Stimulated activated memory B cell treated with anti-CD40 and anti-IgM and Interleukin-4, amounts not matched to agents 10 μg/mL and 1 μg/mL and 100 μg/mL, for 72 hours (primary cell): ENCODE measurements at regions not wholly inside any gene's neighbourhood (a gene's known extent, or its start where the extent isn't known, plus 50 kb on each side); places are given as distances from the start of the nearest gene placed in this dataset.
A peak's percentile ranks its signal among the peaks of the same experiment; 100 is the strongest.

Source experiments
- ATAC-seq: fragments of 150-1000 bp; cut with Tn5 transposase; 2 replicates; pipeline ENCODE4 v1.10.0; 2021
- H3K27ac Mint-ChIP-seq: one replicate; pipeline ENCODE4 v1.8.0; 2022; ENCODE audit warnings: mild to moderate bottlenecking, mixed read lengths
- H3K27me3 Mint-ChIP-seq: one replicate; pipeline ENCODE4 v1.8.0; 2022; ENCODE audit warnings: mixed read lengths
- H3K36me3 Mint-ChIP-seq: one replicate; pipeline ENCODE4 v1.8.0; 2022; ENCODE audit warnings: mixed read lengths
- H3K4me1 Mint-ChIP-seq: one replicate; pipeline ENCODE4 v1.8.0; 2022; ENCODE audit warnings: mixed read lengths
- H3K4me3 Mint-ChIP-seq: one replicate; pipeline ENCODE4 v1.8.0; 2022; ENCODE audit warnings: mild to moderate bottlenecking, moderate library complexity, mixed read lengths
- H3K9me3 Mint-ChIP-seq: one replicate; pipeline ENCODE4 v1.8.0; 2022; ENCODE audit warnings: mixed read lengths

DNA sequence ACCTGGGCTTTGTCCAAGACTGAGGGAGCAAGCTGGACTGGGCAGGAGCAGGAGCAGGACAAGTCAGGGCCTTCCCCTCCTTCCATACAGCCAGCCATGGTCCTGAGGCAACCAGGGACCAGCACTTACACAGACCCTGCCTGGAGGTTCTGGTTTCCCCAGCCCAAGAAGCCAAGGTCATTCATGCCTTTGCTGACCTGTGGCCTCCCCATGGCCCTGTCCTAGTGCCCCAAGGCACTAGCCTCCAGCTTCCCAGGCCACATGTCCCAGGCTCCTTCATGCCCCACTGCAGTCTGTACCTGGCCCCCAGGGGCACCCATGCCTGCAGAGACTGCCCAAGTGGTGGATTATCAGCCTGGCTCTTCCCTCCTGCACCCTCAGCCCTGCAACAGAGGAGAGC, 243.9 kb downstream of the TOMM20 start:
- Mint-ChIP-seq H3K4me1 (peaks cover 77% of the 10 kb centered on the region), H3K4me3 (no peak overlapping the region), H3K27me3 (no peaks in the 10 kb centered on the region), H3K9me3 (peaks cover 6% of the 10 kb centered on the region), H3K36me3 (no peaks in the 10 kb centered on the region), H3K27ac (peak overlapping the region; percentile 95)
- no peak for ATAC-seq

DNA sequence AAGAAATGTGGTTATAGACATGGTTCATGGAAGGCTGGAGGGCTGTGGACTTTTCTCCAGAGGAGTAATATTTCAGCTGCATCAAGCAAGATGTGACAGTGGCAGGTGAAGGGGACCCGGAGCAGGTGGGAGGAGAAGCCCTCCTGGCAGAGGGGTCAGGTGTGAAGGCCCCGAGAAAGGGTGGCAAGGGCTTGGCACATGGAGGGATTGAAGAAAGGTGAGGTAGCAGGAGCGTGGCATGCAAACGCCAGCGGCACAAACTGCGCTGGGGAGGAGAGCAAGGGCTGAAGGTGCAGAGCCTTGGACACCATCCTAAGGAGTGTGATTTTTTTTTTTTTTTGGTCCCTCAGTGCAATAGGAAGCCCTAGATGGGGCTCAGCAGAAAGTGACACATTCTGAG, 244.6 kb downstream of the TOMM20 start:
- no peak overlapping the region for H3K4me3 Mint-ChIP-seq
- H3K4me1 Mint-ChIP-seq: peaks cover 84% of the 10 kb centered on the region
- no peaks in the 10 kb centered on the region for H3K27me3 Mint-ChIP-seq
- peaks cover 6% of the 10 kb centered on the region for H3K9me3 Mint-ChIP-seq
- ATAC-seq: no peak
- no peaks in the 10 kb centered on the region for H3K36me3 Mint-ChIP-seq
- peak overlapping the region; percentile 95 for H3K27ac Mint-ChIP-seq

DNA sequence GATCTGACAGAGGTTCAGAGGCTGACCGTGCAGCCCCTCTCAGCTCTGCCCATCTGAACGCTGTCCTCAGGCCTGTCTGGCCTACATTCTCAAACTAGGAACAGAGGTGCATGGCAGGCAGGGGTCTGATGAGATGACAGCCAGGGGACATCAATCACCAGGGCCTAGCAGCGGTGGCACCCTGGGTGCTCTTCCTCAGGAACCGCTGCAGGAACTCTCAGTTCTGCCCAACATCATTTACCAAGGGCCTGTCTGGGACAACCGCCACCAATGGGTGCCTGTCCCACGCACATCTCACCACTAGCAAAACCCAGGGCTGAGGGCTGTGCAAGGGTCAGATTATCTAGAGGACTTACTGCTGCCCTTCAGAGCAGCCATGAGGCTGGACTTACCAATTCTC, 245.7 kb downstream of the TOMM20 start:
- no peak for ATAC-seq
- H3K9me3 Mint-ChIP-seq: no peaks in the 10 kb centered on the region
- peaks cover 86% of the 10 kb centered on the region for H3K4me1 Mint-ChIP-seq
- peak overlapping the region; percentile 3 for H3K4me3 Mint-ChIP-seq
- no peaks in the 10 kb centered on the region for H3K27me3 Mint-ChIP-seq
- peak overlapping the region; percentile 95 for H3K27ac Mint-ChIP-seq
- no peaks in the 10 kb centered on the region for H3K36me3 Mint-ChIP-seq

GRCh38 chr1:234881893-234882771, 246.5 kb downstream of the TOMM20 start:
- ATAC-seq: peak; percentile 90
- H3K4me3 Mint-ChIP-seq: peak overlapping the region; percentile 48
- H3K4me1 Mint-ChIP-seq: peaks cover 87% of the 10 kb centered on the region
- H3K27ac Mint-ChIP-seq: peak overlapping the region; percentile 95
- H3K36me3 Mint-ChIP-seq: no peaks in the 10 kb centered on the region
- H3K9me3 Mint-ChIP-seq: no peaks in the 10 kb centered on the region
- H3K27me3 Mint-ChIP-seq: no peaks in the 10 kb centered on the region

- H3K9me3 Mint-ChIP-seq: no peaks in the 10 kb centered on the region
- peaks cover 84% of the 10 kb centered on the region for H3K4me1 Mint-ChIP-seq
- H3K36me3 Mint-ChIP-seq: no peaks in the 10 kb centered on the region
- no peak overlapping the region for H3K4me3 Mint-ChIP-seq
- ATAC-seq: no peak
- no peaks in the 10 kb centered on the region for H3K27me3 Mint-ChIP-seq
- peak overlapping the region; percentile 95 for H3K27ac Mint-ChIP-seq
Observed at GRCh38 chr1:234879147-234880080, 249.2 kb downstream of the TOMM20 start.

DNA sequence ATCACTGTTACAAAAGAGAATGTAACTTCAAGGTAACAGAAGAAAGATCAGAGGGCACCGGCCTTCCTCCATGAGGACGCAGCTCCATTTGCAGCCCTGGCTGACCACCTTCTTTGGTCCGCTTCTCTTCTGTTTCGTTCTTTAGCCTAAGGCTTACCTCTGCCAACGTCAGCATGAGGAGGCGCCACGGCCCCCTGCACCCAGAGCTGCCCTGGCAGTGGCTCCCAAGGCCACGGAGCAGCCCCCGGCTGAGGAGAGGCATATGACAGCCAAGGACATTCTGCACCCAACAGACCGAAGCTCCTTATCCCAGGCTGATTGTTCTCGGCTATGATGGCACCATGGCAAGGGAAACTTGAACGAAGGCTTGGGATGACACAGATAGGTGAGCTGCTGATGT, 250.3 kb downstream of the TOMM20 start:
- no peak for ATAC-seq
- Mint-ChIP-seq H3K27me3 (no peaks in the 10 kb centered on the region), H3K27ac (peak overlapping the region; percentile 88), H3K9me3 (no peaks in the 10 kb centered on the region), H3K36me3 (no peaks in the 10 kb centered on the region), H3K4me1 (peaks cover 72% of the 10 kb centered on the region), H3K4me3 (no peak overlapping the region)

DNA sequence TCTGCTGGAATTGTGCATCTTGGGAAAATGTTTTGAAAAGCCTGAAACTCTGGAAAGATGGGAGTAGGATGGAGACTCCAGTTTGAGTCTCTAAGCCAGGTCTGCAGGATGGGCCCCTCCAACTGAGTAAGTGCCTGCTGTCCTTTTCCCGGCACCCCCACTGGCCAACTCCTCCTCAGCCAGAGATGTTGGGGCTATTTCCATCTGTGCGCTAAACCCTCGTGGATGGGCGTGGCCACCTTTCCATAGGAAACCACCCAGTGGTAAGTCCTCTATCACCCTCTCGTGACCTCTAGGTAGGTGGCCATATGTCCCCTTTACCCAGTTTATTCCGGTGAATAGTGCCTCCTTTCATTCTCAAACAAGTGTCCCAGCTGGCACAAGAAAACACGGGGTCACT, 250.9 kb downstream of the TOMM20 start:
- Mint-ChIP-seq H3K4me3 (no peak overlapping the region), H3K27ac (peak overlapping the region; percentile 88), H3K36me3 (no peaks in the 10 kb centered on the region), H3K4me1 (peaks cover 67% of the 10 kb centered on the region), H3K27me3 (no peaks in the 10 kb centered on the region), H3K9me3 (no peaks in the 10 kb centered on the region)
- no peak for ATAC-seq

- peak; percentile 80 for ATAC-seq
- peaks cover 52% of the 10 kb centered on the region for H3K4me1 Mint-ChIP-seq
- H3K4me3 Mint-ChIP-seq: no peak overlapping the region
- no peaks in the 10 kb centered on the region for H3K9me3 Mint-ChIP-seq
- H3K27ac Mint-ChIP-seq: peak overlapping the region; percentile 88
- H3K27me3 Mint-ChIP-seq: no peaks in the 10 kb centered on the region
- H3K36me3 Mint-ChIP-seq: no peaks in the 10 kb centered on the region
Observed at GRCh38 chr1:234875953-234876855, 252.4 kb downstream of the TOMM20 start.

DNA sequence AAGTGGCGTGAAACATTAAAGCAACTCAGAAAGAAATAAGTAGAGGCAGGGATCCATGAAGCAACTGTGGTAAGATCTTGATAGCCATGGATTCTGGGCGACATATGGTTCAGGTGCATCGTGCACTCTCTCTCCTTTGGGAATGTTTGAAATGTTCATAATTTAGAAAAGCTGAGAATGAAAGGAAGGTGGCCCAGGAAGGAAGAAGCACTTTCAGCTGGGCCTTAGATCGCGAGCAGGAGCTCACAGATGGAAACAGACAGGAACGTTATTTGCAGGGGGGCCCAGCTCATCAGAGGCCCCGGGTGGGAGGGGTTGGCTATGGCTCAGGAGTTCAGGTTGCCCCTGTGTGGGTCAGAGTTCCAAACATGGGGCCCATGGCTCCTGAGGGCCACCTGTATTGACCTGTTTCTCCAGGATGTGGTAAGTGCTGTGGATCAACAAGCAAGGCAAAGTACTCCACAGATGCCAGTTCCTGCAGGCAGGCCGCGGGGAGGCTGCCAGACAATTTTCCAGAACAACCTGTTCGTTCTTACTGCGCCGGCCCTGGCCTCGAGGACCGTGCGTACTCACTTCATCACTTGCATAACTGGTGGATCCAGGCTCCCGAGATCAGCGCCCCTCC, 253.2 kb downstream of the TOMM20 start:
- no peaks in the 10 kb centered on the region for H3K27me3 Mint-ChIP-seq
- H3K4me3 Mint-ChIP-seq: no peak overlapping the region
- H3K9me3 Mint-ChIP-seq: no peaks in the 10 kb centered on the region
- peaks cover 44% of the 10 kb centered on the region for H3K4me1 Mint-ChIP-seq
- no peak for ATAC-seq
- peak overlapping the region; percentile 88 for H3K27ac Mint-ChIP-seq
- H3K36me3 Mint-ChIP-seq: no peaks in the 10 kb centered on the region

DNA sequence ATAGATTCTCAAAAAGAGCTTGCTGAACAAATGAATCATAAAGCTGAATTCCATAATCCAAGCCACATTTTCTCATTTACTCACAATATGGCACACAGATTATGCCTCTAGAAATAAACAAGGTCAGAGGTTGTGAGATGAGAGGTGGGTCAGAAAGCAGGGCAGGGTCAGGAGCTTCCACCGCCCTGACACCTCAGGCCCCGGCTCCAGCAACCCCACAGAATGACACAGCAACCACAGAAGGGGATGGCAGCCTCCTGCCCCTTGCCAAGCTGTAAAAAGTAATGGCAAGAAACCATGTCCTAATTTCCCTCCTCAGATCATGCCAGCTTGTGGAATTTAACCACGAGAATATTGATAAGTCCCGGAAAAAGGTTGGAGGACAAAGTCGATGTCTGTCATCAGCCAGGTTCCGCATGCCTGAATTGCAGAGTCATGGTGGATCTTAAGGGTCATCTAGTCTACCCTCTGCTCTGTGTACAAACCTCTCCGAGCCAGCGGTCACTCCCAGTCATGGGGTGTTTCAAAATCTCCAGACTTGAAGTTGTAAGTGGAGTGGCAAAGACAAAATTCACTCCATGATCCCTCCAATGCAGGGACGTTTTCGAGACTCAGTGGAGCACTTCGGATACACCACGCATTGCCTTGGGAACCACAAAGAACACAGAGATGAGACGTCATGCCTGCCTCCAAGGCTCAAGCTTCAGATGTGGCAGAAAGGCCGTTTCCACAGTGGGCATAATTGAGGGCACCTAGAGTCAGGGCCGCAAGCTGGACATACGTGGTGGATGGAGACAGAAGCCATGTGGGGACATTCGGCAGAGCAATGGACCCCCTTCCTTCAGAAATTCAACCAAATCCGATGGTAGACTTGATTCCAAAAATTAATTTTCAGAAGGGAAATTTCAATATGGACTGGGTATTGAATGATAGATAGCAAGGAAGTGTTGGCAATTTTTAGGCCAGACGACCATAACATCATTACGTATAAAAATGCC, 254.0 kb downstream of the TOMM20 start:
- Mint-ChIP-seq H3K27ac (peak overlapping the region; percentile 88), H3K4me3 (no peak overlapping the region), H3K36me3 (no peaks in the 10 kb centered on the region), H3K27me3 (no peaks in the 10 kb centered on the region), H3K9me3 (no peaks in the 10 kb centered on the region), H3K4me1 (peaks cover 37% of the 10 kb centered on the region)
- no peak for ATAC-seq

DNA sequence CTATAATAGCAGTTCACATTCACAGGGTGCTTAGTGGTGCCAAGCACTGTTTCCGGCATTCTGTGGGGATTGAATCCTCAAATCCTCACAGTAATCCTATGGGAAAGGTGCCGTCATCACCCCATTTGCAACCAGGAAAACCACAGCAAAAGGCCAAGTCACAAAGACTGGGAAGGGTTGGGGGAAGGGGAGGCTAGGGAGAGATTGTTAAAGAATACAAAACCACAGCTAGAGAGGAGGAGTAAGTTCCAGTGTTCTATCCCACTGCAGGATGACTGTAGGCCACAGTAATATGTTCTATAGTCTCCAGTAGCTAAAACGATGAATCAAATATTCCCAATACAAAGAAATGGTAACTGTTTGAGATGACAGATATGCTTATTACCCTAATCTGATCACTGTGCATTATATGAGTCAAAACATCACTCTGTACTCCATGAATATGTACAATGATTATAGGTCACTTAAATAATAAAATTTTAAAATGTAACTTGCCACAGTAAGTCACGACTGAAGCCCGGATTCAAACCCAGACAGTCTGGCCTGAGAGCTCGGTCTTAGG, 256.8 kb downstream of the TOMM20 start:
- H3K36me3 Mint-ChIP-seq: no peaks in the 10 kb centered on the region
- H3K4me3 Mint-ChIP-seq: no peak overlapping the region
- H3K27ac Mint-ChIP-seq: no peak overlapping the region
- H3K27me3 Mint-ChIP-seq: no peaks in the 10 kb centered on the region
- H3K4me1 Mint-ChIP-seq: peaks cover 18% of the 10 kb centered on the region
- no peaks in the 10 kb centered on the region for H3K9me3 Mint-ChIP-seq
- ATAC-seq: no peak

DNA sequence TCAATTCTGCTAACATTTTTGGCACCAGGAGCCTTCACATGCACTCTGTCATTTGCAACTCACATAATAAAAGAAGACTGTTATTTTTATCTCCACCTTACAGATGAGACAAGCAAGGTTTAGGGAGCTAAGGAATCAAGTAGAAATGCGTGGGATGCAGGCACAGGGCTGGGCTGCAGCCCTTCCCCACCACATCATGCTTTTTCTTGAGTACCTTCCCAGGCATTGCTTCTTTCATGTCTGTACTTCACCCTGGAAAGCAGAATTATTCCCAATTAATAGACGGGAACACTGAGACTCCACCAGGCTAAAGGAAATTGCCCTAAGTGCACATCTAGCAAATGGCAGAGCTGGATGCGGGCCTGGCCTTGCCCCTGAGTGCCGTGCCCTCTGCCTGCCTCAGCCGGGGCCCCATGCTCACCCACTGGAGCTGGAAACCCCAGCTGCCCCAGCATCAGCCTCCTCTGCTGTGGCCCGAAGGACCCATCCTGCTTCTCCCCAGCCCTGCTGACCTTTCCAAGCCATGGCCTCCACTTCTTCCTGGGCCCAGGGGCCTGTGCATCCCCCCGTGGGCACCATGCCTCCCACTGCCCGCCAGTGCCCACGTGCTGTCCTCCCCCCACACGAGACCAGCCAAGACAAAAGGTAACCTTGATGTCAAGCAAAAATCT, 257.5 kb downstream of the TOMM20 start:
- no peaks in the 10 kb centered on the region for H3K27me3 Mint-ChIP-seq
- no peak overlapping the region for H3K4me3 Mint-ChIP-seq
- H3K27ac Mint-ChIP-seq: no peak overlapping the region
- H3K36me3 Mint-ChIP-seq: no peaks in the 10 kb centered on the region
- H3K4me1 Mint-ChIP-seq: peaks cover 18% of the 10 kb centered on the region
- H3K9me3 Mint-ChIP-seq: no peaks in the 10 kb centered on the region
- ATAC-seq: no peak
